Thoracic aorta (tissue), 2 donors: ENCODE measurements at regions not wholly inside any gene's neighbourhood (a gene's known extent, or its start where the extent isn't known, plus 50 kb on each side); places are given as distances from the start of the nearest gene placed in this dataset.

Experiments
- ATAC-seq: fragments of 150-250 bp; one replicate; pipeline ENCODE4 v1.8.0; 2017; ENCODE audit warnings: low read depth; ENCODE audit not compliant: insufficient number of reproducible peaks, low FRiP score
- DNase-seq: peaks from one replicate; pipeline ENCODE4 v3.0.0-alpha.2; 2020; ENCODE audit warnings: low spot score
- H3K27ac ChIP-seq, 2 donors: fragments of 200-600 bp; sonication (generic); 1 replicate in 1 of 2; 2 replicates in 1 of 2; pipeline ENCODE4 v1.5.1; 2016; ENCODE audit warnings: mild to moderate bottlenecking in 2 of 2, moderate library complexity in 2 of 2
- H3K27me3 ChIP-seq: fragments of 200-600 bp; sonication (generic); replicated peaks from 2 replicates; pipeline ENCODE4 v1.6.0; 2016; ENCODE audit warnings: mild to moderate bottlenecking; ENCODE audit not compliant: insufficient read depth
- H3K36me3 ChIP-seq: fragments of 200-600 bp; sonication (generic); one replicate; pipeline ENCODE4 v1.5.1; 2016
- H3K4me1 ChIP-seq, 2 donors: fragments of 200-600 bp; sonication (generic); 1 replicate in 1 of 2; 2 replicates in 1 of 2; pipeline versions ENCODE4 v1.5.1 to v1.6.0; 2016; ENCODE audit warnings: low read depth in 2 of 2, mild to moderate bottlenecking in 1 of 2; ENCODE audit not compliant: control insufficient read depth in 1 of 2
- H3K4me3 ChIP-seq: fragments of 200-600 bp; sonication (generic); 2 replicates; pipeline ENCODE4 v1.5.1; 2016; ENCODE audit warnings: mild to moderate bottlenecking
- H3K9me3 ChIP-seq: fragments of 200-600 bp; sonication (generic); 2 replicates; pipeline ENCODE4 v1.5.1; 2016
- CTCF ChIP-seq: fragments of 200-600 bp; sonication (generic); IDR thresholded peaks from one replicate; pipeline ENCODE4 v1.5.1; 2019; ENCODE audit warnings: antibody characterized with exemption

GRCh38 chr17:70859829-70860228, 690.5 kb downstream of the KCNJ2 start:
- Histone ChIP-seq H3K27me3 (no peaks in the 10 kb centered on the region), H3K4me3 (no peak overlapping the region), H3K9me3 (no peaks in the 10 kb centered on the region), H3K27ac (no peak overlapping the region), H3K4me1 (no peaks in the 10 kb centered on the region), H3K36me3 (no peaks in the 10 kb centered on the region)
- no peak for DNase-seq
- no peak for TF ChIP-seq CTCF
- no peak for ATAC-seq

- no peak overlapping the region for H3K27ac ChIP-seq
- ATAC-seq, result no peak
- TF ChIP-seq CTCF, result no peak
- H3K27me3 ChIP-seq, result no peaks in the 10 kb centered on the region
- no peak for DNase-seq
- H3K4me3 ChIP-seq, result no peak overlapping the region
- no peaks in the 10 kb centered on the region for H3K4me1 ChIP-seq
- no peaks in the 10 kb centered on the region for H3K36me3 ChIP-seq
- no peaks in the 10 kb centered on the region for H3K9me3 ChIP-seq
Observed at GRCh38 chr17:70862295-70862694, 693.0 kb downstream of the KCNJ2 start.

- no peak overlapping the region for H3K4me3 ChIP-seq
- no peaks in the 10 kb centered on the region for H3K36me3 ChIP-seq
- no peaks in the 10 kb centered on the region for H3K9me3 ChIP-seq
- H3K27me3 ChIP-seq, result no peaks in the 10 kb centered on the region
- TF ChIP-seq CTCF, result no peak
- H3K4me1 ChIP-seq, result no peaks in the 10 kb centered on the region
- H3K27ac ChIP-seq, result no peak overlapping the region
- DNase-seq, result no peak
- ATAC-seq, result no peak
Observed at GRCh38 chr17:70863436-70864248, 694.3 kb downstream of the KCNJ2 start.

- no peaks in the 10 kb centered on the region for H3K4me1 ChIP-seq
- no peak for ATAC-seq
- H3K9me3 ChIP-seq, result no peaks in the 10 kb centered on the region
Observed at GRCh38 chr17:70865993-70866804, 696.9 kb downstream of the KCNJ2 start.

More at GRCh38 chr17:70865993-70866804, 696.9 kb downstream of the KCNJ2 start:
- no peaks in the 10 kb centered on the region for H3K36me3 ChIP-seq
- H3K27ac ChIP-seq, result no peak overlapping the region
- H3K4me3 ChIP-seq, result no peak overlapping the region
- TF ChIP-seq CTCF, result no peak
- H3K27me3 ChIP-seq, result no peaks in the 10 kb centered on the region
- DNase-seq, result no peak
